Neural cell (in vitro differentiated cells): ENCODE measurements at regions not wholly inside any gene's neighbourhood (a gene's known extent, or its start where the extent isn't known, plus 50 kb on each side); places are given as distances from the start of the nearest gene placed in this dataset.

Source experiments
- CTCF ChIP-seq: fragments of 450-650 bp; IDR thresholded peaks from 2 replicates; pipeline ENCODE4 v1.5.1; 2014; ENCODE audit warnings: antibody characterized with exemption, mild to moderate bottlenecking, moderate library complexity; ENCODE audit not compliant: poor library complexity, severe bottlenecking
- EP300 ChIP-seq: fragments of 450-650 bp; conservative IDR thresholded peaks from 2 replicates; pipeline ENCODE4 v1.6.1; 2014; ENCODE audit warnings: antibody characterized with exemption, mild to moderate bottlenecking, moderate library complexity; ENCODE audit not compliant: poor library complexity, severe bottlenecking
- MXI1 ChIP-seq: fragments of 450-650 bp; conservative IDR thresholded peaks from 2 replicates; pipeline ENCODE4 v1.6.1; 2014; ENCODE audit warnings: antibody characterized with exemption, mild to moderate bottlenecking; ENCODE audit not compliant: poor library complexity, severe bottlenecking
- POLR2AphosphoS5 ChIP-seq: IDR thresholded peaks from 2 replicates; pipeline ENCODE4 v1.6.1; 2012
- RAD21 ChIP-seq: fragments of 450-650 bp; conservative IDR thresholded peaks from 2 replicates; pipeline ENCODE4 v1.6.1; 2014; ENCODE audit warnings: antibody characterized with exemption, mild to moderate bottlenecking, moderate library complexity
- REST ChIP-seq: IDR thresholded peaks from 2 replicates; pipeline ENCODE4 v1.6.1; 2012; ENCODE audit warnings: borderline replicate concordance

- no peak for TF ChIP-seq REST
- TF ChIP-seq CTCF, result no peak
- no peak for TF ChIP-seq MXI1
- no peak for TF ChIP-seq EP300
- no peak for TF ChIP-seq POLR2AphosphoS5
- TF ChIP-seq RAD21, result no peak
Observed at GRCh38 chr15:81481346-81481745, 107.3 kb upstream of the TMC3 start.
